Vagina (tissue), 2 donors: ENCODE measurements at regions not wholly inside any gene's neighbourhood (a gene's known extent, or its start where the extent isn't known, plus 50 kb on each side); places are given as distances from the start of the nearest gene placed in this dataset.

Experiments used
- CTCF ChIP-seq, 3 experiments: fragments of 450-650 bp in 2 of 3; fragments of 200-600 bp in 1 of 3; sonication (generic) in 1 of 3; IDR thresholded peaks; one replicate each; pipeline ENCODE4 v1.5.1; 2017 to 2019; ENCODE audit warnings: antibody characterized with exemption in 3 of 3, mild to moderate bottlenecking in 2 of 3, moderate library complexity in 2 of 3
- POLR2A ChIP-seq, 2 donors: fragments of 450-650 bp; IDR thresholded peaks; one replicate each; pipeline ENCODE4 v1.6.1; 2017; ENCODE audit warnings: antibody characterized with exemption in 2 of 2, mild to moderate bottlenecking in 2 of 2, moderate library complexity in 2 of 2

DNA sequence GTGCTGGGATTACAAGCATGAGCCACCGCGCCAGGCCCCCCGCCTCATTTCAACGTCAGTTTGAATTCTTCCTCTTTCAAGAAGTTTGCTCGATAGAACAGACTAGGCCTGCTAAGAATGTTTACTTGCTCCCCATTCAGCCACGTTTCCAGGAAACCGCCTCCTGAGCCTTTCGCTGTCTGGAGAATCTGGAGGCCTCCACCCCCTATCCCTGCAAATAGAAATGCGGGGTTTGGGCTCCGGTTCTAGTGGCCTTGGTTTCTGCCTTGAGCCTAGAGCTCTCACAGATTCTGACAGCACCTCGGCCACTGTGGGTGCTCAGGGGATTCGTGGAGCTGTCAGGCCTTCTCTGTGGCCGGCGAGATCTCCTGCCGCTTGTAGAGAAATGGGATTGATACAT, 84.3 kb downstream of the UBIAD1 start:
- no peak for TF ChIP-seq CTCF (IDR thresholded peaks at IDR 0.05)
- no peak for TF ChIP-seq POLR2A (IDR thresholded peaks at IDR 0.05)
